H1 (cell line): ENCODE measurements at regions not wholly inside any gene's neighbourhood (a gene's known extent, or its start where the extent isn't known, plus 50 kb on each side); places are given as distances from the start of the nearest gene placed in this dataset.

Experiments used
- CEBPB ChIP-seq: IDR thresholded peaks from 2 replicates; pipeline ENCODE4 v1.6.1; 2012; ENCODE audit warnings: low read depth, low read length
- CREB1 ChIP-seq: IDR thresholded peaks from 2 replicates; pipeline ENCODE4 v1.6.1; 2012; ENCODE audit warnings: inconsistent platforms
- CTBP2 ChIP-seq: IDR thresholded peaks from 2 replicates; pipeline ENCODE4 v1.7.0; 2011; ENCODE audit warnings: borderline replicate concordance, mild to moderate bottlenecking, moderate library complexity, mixed read lengths, low read length; ENCODE audit not compliant: insufficient read depth, insufficient read length
- EZH2 ChIP-seq: fragments of 200-600 bp; sonication (generic); IDR thresholded peaks from 2 replicates; pipeline ENCODE4 v1.7.1; 2012; ENCODE audit warnings: low read depth, mild to moderate bottlenecking, moderate library complexity, low read length, inconsistent platforms; ENCODE audit not compliant: severe bottlenecking
- FOSL1 ChIP-seq: IDR thresholded peaks from 2 replicates; pipeline ENCODE4 v1.6.1; 2011; ENCODE audit warnings: mild to moderate bottlenecking, low read depth, low read length, moderate library complexity; ENCODE audit not compliant: insufficient read depth
- SP4 ChIP-seq: IDR thresholded peaks from 2 replicates; pipeline ENCODE4 v1.6.1; 2012; ENCODE audit warnings: low read length, inconsistent platforms
- TAF1 ChIP-seq: IDR thresholded peaks from 2 replicates; pipeline ENCODE4 v1.6.1; 2011; ENCODE audit warnings: mild to moderate bottlenecking, low read depth, low read length
- YY1 ChIP-seq: IDR thresholded peaks from 2 replicates; pipeline ENCODE4 v1.6.1; 2011; ENCODE audit warnings: low read depth, mild to moderate bottlenecking, low read length
- TF ChIP-seq, protein P1 (sequence below): fragments of 300-600 bp; sonication (generic); IDR thresholded peaks from 2 replicates; pipeline ENCODE4 v1.7.1; 2012; ENCODE audit warnings: low read length, moderate library complexity, mild to moderate bottlenecking, inconsistent platforms; ENCODE audit not compliant: insufficient replicate concordance
- TF ChIP-seq, protein P2 (sequence below): IDR thresholded peaks from 2 replicates; pipeline ENCODE4 v1.6.1; 2011; ENCODE audit warnings: low read length, improper control_type of control experiment

DNA sequence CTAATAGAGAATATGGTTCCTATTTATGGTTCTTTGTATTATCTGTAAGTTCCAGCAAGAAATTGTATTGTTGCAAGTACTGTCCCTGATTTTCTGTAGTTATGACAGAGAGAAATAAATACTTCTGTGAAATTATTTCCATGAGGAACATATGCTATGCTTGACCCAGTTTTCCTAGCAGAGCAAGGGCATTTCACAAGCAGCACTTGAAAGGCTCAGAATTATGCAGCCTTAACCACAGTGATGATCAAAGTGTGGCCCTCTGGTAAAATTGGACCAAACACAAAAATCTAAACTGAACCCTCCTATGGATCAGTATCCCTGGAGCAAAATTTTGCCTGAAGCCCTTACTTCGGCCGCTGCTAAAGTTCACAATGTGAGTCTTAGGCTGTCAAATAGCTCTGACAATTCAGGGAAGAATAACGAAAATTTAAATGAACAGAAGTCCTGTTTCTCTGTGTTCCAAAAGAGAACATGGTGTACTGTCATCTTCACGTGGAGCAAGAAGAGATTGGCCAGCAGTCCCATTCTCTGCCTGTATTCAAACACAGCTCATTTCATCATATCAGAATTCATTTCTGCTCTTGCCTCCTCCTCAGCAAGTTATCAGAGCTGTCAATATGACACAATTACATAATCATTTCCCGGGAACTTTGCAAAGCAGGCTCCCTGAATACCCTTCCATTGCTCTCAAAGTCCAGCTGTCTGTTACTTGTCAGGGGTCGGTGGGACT lies 471.9 kb downstream of the RPS29 start (continued):
- TF ChIP-seq, protein P1, sequence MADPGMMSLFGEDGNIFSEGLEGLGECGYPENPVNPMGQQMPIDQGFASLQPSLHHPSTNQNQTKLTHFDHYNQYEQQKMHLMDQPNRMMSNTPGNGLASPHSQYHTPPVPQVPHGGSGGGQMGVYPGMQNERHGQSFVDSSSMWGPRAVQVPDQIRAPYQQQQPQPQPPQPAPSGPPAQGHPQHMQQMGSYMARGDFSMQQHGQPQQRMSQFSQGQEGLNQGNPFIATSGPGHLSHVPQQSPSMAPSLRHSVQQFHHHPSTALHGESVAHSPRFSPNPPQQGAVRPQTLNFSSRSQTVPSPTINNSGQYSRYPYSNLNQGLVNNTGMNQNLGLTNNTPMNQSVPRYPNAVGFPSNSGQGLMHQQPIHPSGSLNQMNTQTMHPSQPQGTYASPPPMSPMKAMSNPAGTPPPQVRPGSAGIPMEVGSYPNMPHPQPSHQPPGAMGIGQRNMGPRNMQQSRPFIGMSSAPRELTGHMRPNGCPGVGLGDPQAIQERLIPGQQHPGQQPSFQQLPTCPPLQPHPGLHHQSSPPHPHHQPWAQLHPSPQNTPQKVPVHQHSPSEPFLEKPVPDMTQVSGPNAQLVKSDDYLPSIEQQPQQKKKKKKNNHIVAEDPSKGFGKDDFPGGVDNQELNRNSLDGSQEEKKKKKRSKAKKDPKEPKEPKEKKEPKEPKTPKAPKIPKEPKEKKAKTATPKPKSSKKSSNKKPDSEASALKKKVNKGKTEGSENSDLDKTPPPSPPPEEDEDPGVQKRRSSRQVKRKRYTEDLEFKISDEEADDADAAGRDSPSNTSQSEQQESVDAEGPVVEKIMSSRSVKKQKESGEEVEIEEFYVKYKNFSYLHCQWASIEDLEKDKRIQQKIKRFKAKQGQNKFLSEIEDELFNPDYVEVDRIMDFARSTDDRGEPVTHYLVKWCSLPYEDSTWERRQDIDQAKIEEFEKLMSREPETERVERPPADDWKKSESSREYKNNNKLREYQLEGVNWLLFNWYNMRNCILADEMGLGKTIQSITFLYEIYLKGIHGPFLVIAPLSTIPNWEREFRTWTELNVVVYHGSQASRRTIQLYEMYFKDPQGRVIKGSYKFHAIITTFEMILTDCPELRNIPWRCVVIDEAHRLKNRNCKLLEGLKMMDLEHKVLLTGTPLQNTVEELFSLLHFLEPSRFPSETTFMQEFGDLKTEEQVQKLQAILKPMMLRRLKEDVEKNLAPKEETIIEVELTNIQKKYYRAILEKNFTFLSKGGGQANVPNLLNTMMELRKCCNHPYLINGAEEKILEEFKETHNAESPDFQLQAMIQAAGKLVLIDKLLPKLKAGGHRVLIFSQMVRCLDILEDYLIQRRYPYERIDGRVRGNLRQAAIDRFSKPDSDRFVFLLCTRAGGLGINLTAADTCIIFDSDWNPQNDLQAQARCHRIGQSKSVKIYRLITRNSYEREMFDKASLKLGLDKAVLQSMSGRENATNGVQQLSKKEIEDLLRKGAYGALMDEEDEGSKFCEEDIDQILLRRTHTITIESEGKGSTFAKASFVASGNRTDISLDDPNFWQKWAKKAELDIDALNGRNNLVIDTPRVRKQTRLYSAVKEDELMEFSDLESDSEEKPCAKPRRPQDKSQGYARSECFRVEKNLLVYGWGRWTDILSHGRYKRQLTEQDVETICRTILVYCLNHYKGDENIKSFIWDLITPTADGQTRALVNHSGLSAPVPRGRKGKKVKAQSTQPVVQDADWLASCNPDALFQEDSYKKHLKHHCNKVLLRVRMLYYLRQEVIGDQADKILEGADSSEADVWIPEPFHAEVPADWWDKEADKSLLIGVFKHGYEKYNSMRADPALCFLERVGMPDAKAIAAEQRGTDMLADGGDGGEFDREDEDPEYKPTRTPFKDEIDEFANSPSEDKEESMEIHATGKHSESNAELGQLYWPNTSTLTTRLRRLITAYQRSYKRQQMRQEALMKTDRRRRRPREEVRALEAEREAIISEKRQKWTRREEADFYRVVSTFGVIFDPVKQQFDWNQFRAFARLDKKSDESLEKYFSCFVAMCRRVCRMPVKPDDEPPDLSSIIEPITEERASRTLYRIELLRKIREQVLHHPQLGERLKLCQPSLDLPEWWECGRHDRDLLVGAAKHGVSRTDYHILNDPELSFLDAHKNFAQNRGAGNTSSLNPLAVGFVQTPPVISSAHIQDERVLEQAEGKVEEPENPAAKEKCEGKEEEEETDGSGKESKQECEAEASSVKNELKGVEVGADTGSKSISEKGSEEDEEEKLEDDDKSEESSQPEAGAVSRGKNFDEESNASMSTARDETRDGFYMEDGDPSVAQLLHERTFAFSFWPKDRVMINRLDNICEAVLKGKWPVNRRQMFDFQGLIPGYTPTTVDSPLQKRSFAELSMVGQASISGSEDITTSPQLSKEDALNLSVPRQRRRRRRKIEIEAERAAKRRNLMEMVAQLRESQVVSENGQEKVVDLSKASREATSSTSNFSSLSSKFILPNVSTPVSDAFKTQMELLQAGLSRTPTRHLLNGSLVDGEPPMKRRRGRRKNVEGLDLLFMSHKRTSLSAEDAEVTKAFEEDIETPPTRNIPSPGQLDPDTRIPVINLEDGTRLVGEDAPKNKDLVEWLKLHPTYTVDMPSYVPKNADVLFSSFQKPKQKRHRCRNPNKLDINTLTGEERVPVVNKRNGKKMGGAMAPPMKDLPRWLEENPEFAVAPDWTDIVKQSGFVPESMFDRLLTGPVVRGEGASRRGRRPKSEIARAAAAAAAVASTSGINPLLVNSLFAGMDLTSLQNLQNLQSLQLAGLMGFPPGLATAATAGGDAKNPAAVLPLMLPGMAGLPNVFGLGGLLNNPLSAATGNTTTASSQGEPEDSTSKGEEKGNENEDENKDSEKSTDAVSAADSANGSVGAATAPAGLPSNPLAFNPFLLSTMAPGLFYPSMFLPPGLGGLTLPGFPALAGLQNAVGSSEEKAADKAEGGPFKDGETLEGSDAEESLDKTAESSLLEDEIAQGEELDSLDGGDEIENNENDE: no peak
- no peak for TF ChIP-seq SP4
- TF ChIP-seq, protein P2, sequence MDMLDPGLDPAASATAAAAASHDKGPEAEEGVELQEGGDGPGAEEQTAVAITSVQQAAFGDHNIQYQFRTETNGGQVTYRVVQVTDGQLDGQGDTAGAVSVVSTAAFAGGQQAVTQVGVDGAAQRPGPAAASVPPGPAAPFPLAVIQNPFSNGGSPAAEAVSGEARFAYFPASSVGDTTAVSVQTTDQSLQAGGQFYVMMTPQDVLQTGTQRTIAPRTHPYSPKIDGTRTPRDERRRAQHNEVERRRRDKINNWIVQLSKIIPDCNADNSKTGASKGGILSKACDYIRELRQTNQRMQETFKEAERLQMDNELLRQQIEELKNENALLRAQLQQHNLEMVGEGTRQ: no peak
- no peak for TF ChIP-seq TAF1
- TF ChIP-seq EZH2: no peak
- TF ChIP-seq YY1: no peak
- no peak for TF ChIP-seq CEBPB
- no peak for TF ChIP-seq CREB1
- no peak for TF ChIP-seq CTBP2
- TF ChIP-seq FOSL1: no peak
